Colonic mucosa (tissue), 4 donors: ENCODE measurements at regions not wholly inside any gene's neighbourhood (a gene's known extent, or its start where the extent isn't known, plus 50 kb on each side); places are given as distances from the start of the nearest gene placed in this dataset.

Source experiments
- DNase-seq: peaks from one replicate; pipeline ENCODE4 v3.0.0-alpha.2; 2020
- H3K27ac ChIP-seq: fragments of 200-600 bp; one replicate; pipeline ENCODE4 v1.8.0; 2021
- H3K27me3 ChIP-seq: fragments of 200-600 bp; one replicate; pipeline ENCODE4 v1.8.0; 2021
- H3K36me3 ChIP-seq: fragments of 200-600 bp; one replicate; pipeline ENCODE4 v1.8.0; 2021
- H3K4me1 ChIP-seq: fragments of 200-600 bp; one replicate; pipeline ENCODE4 v1.8.0; 2021; ENCODE audit warnings: mild to moderate bottlenecking
- H3K4me3 ChIP-seq: fragments of 200-600 bp; one replicate; pipeline ENCODE4 v1.8.0; 2021
- H3K9ac ChIP-seq, 2 donors: one replicate each; pipeline ENCODE4 v1.7.0; 2013; ENCODE audit warnings: control low read depth in 2 of 2, low read depth in 2 of 2, low read length in 2 of 2
- H3K9me3 ChIP-seq: fragments of 200-600 bp; one replicate; pipeline ENCODE4 v1.8.0; 2021
- intact Hi-C: fragments of 100-400 bp; cut with DNase I; formaldehyde crosslinking; loops from one replicate; pipeline ENCODE4 v1.14.1; 2022
- TF ChIP-seq, protein P1 (sequence below): fragments of 200-600 bp; IDR thresholded peaks from one replicate; pipeline ENCODE4 v1.8.0; 2022; ENCODE audit warnings: antibody characterized with exemption, mild to moderate bottlenecking
- donor health status: healthy.
- donor health status: DM: no; HTN: no; CAD: no.
- donor health status: DM: no; HTN: no; CAD: no.

DNA sequence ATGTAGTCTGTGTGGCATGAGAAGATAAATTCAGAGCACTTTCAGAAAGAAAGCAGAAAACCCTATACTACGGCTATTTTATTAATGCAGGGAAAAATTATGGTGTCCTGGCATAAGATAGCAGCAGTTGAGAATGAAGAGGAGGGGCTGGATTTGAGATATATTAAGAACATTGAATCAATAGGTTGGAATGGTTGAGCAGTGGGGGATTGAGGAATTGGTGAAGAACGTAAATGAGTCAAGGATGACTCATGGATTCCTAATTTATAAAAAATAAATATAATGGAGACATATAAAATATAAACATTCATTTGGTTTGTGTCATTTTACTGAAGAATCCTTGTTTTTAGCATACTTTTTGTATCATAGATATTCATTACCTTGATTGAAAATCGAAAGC, 234.3 kb upstream of the ADAMTS5 start:
- H3K27ac ChIP-seq: no peak overlapping the region
- no peaks in the 10 kb centered on the region for H3K27me3 ChIP-seq
- H3K4me1 ChIP-seq: no peaks in the 10 kb centered on the region
- H3K9me3 ChIP-seq: no peaks in the 10 kb centered on the region
- TF ChIP-seq, protein P1, sequence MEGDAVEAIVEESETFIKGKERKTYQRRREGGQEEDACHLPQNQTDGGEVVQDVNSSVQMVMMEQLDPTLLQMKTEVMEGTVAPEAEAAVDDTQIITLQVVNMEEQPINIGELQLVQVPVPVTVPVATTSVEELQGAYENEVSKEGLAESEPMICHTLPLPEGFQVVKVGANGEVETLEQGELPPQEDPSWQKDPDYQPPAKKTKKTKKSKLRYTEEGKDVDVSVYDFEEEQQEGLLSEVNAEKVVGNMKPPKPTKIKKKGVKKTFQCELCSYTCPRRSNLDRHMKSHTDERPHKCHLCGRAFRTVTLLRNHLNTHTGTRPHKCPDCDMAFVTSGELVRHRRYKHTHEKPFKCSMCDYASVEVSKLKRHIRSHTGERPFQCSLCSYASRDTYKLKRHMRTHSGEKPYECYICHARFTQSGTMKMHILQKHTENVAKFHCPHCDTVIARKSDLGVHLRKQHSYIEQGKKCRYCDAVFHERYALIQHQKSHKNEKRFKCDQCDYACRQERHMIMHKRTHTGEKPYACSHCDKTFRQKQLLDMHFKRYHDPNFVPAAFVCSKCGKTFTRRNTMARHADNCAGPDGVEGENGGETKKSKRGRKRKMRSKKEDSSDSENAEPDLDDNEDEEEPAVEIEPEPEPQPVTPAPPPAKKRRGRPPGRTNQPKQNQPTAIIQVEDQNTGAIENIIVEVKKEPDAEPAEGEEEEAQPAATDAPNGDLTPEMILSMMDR: no peak
- intact Hi-C loops: no loop called here
- H3K36me3 ChIP-seq: no peaks in the 10 kb centered on the region
- H3K4me3 ChIP-seq: no peak overlapping the region
- DNase-seq: no peak
- no peak overlapping the region for H3K9ac ChIP-seq

DNA sequence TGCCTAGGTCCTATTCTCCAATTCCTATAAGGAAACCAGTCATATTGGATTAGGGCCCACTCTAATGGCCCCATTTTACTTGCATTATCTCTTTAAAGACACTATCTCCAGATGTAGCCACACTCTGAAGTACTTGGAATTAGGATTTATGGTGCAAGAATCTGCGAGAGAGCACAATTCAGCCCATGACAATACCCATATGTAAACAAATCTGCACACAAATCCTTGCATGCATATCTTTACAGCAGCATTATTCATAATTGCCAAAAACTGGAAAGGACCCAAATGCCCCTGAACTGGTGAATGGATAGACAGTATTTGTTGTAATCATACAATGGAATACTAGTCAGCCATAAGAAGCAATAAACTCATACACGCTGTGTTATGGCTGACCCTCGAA, 229.8 kb upstream of the ADAMTS5 start:
- TF ChIP-seq, protein P1: no peak
- Histone ChIP-seq H3K9me3 (no peaks in the 10 kb centered on the region), H3K4me1 (no peaks in the 10 kb centered on the region), H3K9ac (no peak overlapping the region), H3K36me3 (no peaks in the 10 kb centered on the region), H3K27me3 (no peaks in the 10 kb centered on the region), H3K4me3 (no peak overlapping the region), H3K27ac (no peak overlapping the region)
- no peak for DNase-seq
- intact Hi-C loops: no loop called here

DNA sequence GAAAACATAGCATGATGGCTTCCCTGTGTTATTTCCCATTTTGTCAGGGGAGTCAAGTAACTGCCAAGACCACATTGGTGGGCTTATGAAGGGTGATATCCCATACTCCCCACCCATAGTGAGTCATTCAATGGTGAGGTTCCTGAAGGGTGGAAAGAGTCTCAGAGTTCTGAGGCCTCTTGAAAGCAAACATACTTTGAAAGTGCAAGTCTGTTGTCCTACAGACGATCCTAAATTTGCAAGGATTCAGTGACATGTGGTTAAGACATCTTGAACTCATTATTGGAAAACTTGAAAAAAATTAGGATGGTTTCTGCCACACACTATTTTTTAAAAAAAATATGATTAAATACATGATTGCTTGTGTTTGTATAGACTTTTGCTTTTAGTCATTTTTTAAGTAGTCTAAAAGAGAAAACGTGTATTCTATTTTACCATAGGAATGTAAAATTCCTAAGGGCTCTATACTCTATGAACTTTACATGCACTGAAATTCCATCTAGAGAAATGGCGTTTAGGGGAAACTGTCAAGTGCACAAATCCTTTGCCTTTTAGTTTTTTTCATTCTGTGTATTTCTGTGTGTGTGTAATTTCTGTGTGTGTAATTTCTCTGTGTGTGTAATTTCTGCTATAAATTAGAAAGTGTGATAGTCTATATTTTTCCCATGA, 225.5 kb upstream of the ADAMTS5 start:
- no peak for DNase-seq

DNA sequence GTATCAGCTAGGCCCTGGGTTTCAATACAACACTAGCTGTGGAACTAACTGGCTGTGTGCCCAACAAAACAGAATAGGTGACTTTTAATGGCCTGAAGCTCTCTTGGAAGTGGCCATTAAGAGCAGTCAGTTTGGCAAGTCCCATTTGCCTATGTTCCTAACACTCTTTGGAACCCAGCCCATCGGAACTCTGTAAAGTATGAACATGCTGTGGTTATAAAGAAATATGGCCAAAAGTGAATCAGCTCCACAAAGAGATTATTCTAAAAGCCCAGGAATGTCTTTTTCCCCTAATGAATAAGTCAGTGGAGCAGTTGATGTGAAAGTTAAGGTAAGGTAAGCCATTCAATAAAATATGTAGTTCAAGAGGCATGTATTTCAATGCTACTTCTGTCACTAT, 223.7 kb upstream of the ADAMTS5 start:
- intact Hi-C loops: no loop called here
- H3K9me3 ChIP-seq: no peaks in the 10 kb centered on the region
- H3K4me1 ChIP-seq: no peaks in the 10 kb centered on the region
- H3K4me3 ChIP-seq: no peak overlapping the region
- no peak for DNase-seq
- H3K9ac ChIP-seq: no peak overlapping the region
- H3K27ac ChIP-seq: no peak overlapping the region
- TF ChIP-seq, protein P1: no peak
- no peaks in the 10 kb centered on the region for H3K27me3 ChIP-seq
- no peaks in the 10 kb centered on the region for H3K36me3 ChIP-seq

More for the DNA sequence above, 225.5 kb upstream of the ADAMTS5 start:
- Histone ChIP-seq H3K9ac (no peak overlapping the region), H3K4me1 (no peaks in the 10 kb centered on the region), H3K4me3 (no peak overlapping the region), H3K27ac (no peak overlapping the region), H3K36me3 (no peaks in the 10 kb centered on the region), H3K9me3 (no peaks in the 10 kb centered on the region), H3K27me3 (no peaks in the 10 kb centered on the region)
- TF ChIP-seq, protein P1: no peak
- intact Hi-C loops: no loop called here

DNA sequence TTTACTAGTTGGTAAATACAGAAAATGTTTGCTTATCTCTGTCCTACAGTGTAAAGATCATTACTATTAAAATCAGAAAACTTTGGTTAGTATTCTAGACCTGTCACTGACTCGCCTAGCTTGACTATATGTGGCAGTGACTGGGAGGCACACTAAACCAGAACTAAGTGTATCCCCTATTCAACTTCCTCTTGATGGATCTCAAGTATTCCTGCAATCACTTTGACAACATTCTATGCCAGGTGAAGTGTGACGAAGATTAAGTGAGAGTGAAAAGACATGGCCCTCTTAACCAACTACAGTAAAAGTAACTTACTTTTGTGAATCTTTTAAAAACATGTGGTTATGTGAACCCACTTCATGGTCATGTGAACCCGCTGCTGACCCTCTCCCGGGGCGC, 223.0 kb upstream of the ADAMTS5 start:
- H3K9ac ChIP-seq: no peak overlapping the region
- no peak for DNase-seq
- H3K9me3 ChIP-seq: no peaks in the 10 kb centered on the region
- intact Hi-C loops: no loop called here
- no peaks in the 10 kb centered on the region for H3K27me3 ChIP-seq
- TF ChIP-seq, protein P1: no peak
- no peaks in the 10 kb centered on the region for H3K36me3 ChIP-seq
- no peaks in the 10 kb centered on the region for H3K4me1 ChIP-seq
- no peak overlapping the region for H3K4me3 ChIP-seq
- no peak overlapping the region for H3K27ac ChIP-seq
